Panc1 (cell line): ENCODE measurements at regions not wholly inside any gene's neighbourhood (a gene's known extent, or its start where the extent isn't known, plus 50 kb on each side); places are given as distances from the start of the nearest gene placed in this dataset.

Experiments used
- ATAC-seq: fragments of 200-7000 bp; cut with Tn5 transposase; 2 replicates; pipeline ENCODE4 v1.9.1; 2020; ENCODE audit warnings: mild to moderate bottlenecking, moderate library complexity
- BruUV-seq: library from RNA; stranded (reverse); fragments of 400-500 nt; replicated peaks from 2 replicates; lab custom pipeline; 2021; lab: Mats Ljungman, UMichigan
- CTCF ChIA-PET: fragments of 300-600 bp; sonication (Branson Sonifier 250); formaldehyde crosslinking; loops from one replicate; lab custom pipeline; 2022; ENCODE audit warnings: antibody characterized with exemption; lab: Charles Lee
- POLR2A ChIA-PET: fragments of 300-600 bp; sonication (Branson Sonifier 250); formaldehyde crosslinking; loops from one replicate; lab custom pipeline; 2022; ENCODE audit warnings: antibody characterized with exemption; lab: Charles Lee
- DNase-seq: peaks from one replicate; pipeline ENCODE4 v3.0.0-alpha.2; 2010; ENCODE audit warnings: low read depth, low spot score
- H3K27ac ChIP-seq: 2 replicates; pipeline ENCODE4 v1.5.1; 2011; ENCODE audit warnings: mild to moderate bottlenecking, low read length, inconsistent platforms
- H3K27me3 ChIP-seq: fragments of 200-500 bp; sonication (Bioruptor generic); 2 replicates; pipeline ENCODE4 v1.6.0; 2014; ENCODE audit warnings: low read length, inconsistent platforms; ENCODE audit not compliant: control insufficient read depth, insufficient read depth
- H3K36me3 ChIP-seq: fragments of 200-500 bp; sonication (Bioruptor generic); 2 replicates; pipeline ENCODE4 v1.5.1; 2014; ENCODE audit warnings: inconsistent platforms, mild to moderate bottlenecking, low read length, moderate library complexity; ENCODE audit not compliant: control insufficient read depth, insufficient read depth
- H3K4me1 ChIP-seq: 2 replicates; pipeline ENCODE4 v1.5.1; 2011; ENCODE audit warnings: inconsistent platforms, mild to moderate bottlenecking, low read length, moderate library complexity; ENCODE audit not compliant: control insufficient read depth, insufficient read depth
- H3K4me3 ChIP-seq, 2 experiments: 2 replicates each; pipeline ENCODE4 v1.5.1; 2011 to 2012; ENCODE audit warnings: low read depth in 2 of 2, low read length in 2 of 2, mild to moderate bottlenecking in 2 of 2, inconsistent platforms in 1 of 2, moderate library complexity in 1 of 2
- H3K9me3 ChIP-seq: fragments of 200-500 bp; sonication (Bioruptor generic); 2 replicates; pipeline ENCODE4 v1.5.1; 2014; ENCODE audit warnings: low read depth, mild to moderate bottlenecking, inconsistent platforms, low read length, moderate library complexity; ENCODE audit not compliant: control insufficient read depth, insufficient read depth
- POLR2AphosphoS5 ChIP-seq: IDR thresholded peaks from 2 replicates; pipeline ENCODE4 v1.6.1; 2012; ENCODE audit warnings: mild to moderate bottlenecking, low read depth, low read length, moderate library complexity
- SIN3A ChIP-seq: IDR thresholded peaks from 2 replicates; pipeline ENCODE4 v1.6.1; 2012; ENCODE audit warnings: low read depth, mild to moderate bottlenecking, low read length, moderate library complexity, borderline replicate concordance; ENCODE audit not compliant: insufficient read depth
- TCF7L2 ChIP-seq: IDR thresholded peaks from 2 replicates; pipeline ENCODE4 v1.6.1; 2011; ENCODE audit warnings: mild to moderate bottlenecking, low read depth, low read length, inconsistent platforms
- in situ Hi-C: cut with HindIII; loops from 2 replicates; pipeline ENCODE4 v1.10.0; 2016; ENCODE audit warnings: low sequenced_read_pairs, low pct_unique_long_range_greater_than_20kb
- intact Hi-C: fragments of 100-400 bp; cut with micrococcal nuclease; formaldehyde crosslinking; loops from one replicate; pipeline ENCODE4 v1.10.0; 2022; ENCODE audit not compliant: unreplicated experiment
- TF ChIP-seq, protein P1 (sequence below): fragments of 450-650 bp; IDR thresholded peaks from 2 replicates; pipeline ENCODE4 v1.5.1; 2017; ENCODE audit warnings: mild to moderate bottlenecking
- TF ChIP-seq, protein P2 (sequence below), 2 experiments: IDR thresholded peaks; 2 replicates each; pipeline ENCODE4 v1.6.1; 2011 to 2012; ENCODE audit warnings: low read depth in 2 of 2, control low read depth in 1 of 2, low read length in 1 of 2, mild to moderate bottlenecking in 1 of 2, moderate library complexity in 1 of 2; ENCODE audit not compliant: insufficient read depth in 1 of 2

DNA sequence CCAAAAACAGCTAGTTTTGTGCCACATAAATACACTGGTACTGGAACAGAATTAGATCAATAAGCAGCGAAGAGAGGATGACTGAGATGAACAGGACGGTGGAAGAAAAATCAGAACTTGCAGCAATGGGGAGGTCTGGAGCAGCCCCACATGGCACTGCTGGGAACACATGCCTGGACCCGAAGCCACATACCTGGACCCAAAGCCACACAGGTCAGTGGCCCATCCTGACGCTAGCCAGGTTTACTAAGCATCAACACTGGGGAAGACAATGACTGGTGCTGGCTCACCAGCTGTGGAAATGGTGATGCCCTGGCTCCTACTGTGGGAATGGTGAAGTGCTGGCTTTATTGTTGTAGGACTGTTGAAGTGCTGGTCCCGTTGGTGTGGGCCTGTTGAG lies 139.7 kb upstream of the IRX4 start:
- H3K36me3 ChIP-seq: no peaks in the 10 kb centered on the region
- no peak for TF ChIP-seq POLR2AphosphoS5
- TF ChIP-seq, protein P1, sequence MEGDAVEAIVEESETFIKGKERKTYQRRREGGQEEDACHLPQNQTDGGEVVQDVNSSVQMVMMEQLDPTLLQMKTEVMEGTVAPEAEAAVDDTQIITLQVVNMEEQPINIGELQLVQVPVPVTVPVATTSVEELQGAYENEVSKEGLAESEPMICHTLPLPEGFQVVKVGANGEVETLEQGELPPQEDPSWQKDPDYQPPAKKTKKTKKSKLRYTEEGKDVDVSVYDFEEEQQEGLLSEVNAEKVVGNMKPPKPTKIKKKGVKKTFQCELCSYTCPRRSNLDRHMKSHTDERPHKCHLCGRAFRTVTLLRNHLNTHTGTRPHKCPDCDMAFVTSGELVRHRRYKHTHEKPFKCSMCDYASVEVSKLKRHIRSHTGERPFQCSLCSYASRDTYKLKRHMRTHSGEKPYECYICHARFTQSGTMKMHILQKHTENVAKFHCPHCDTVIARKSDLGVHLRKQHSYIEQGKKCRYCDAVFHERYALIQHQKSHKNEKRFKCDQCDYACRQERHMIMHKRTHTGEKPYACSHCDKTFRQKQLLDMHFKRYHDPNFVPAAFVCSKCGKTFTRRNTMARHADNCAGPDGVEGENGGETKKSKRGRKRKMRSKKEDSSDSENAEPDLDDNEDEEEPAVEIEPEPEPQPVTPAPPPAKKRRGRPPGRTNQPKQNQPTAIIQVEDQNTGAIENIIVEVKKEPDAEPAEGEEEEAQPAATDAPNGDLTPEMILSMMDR: no peak
- no peak for TF ChIP-seq TCF7L2
- TF ChIP-seq, protein P2, sequence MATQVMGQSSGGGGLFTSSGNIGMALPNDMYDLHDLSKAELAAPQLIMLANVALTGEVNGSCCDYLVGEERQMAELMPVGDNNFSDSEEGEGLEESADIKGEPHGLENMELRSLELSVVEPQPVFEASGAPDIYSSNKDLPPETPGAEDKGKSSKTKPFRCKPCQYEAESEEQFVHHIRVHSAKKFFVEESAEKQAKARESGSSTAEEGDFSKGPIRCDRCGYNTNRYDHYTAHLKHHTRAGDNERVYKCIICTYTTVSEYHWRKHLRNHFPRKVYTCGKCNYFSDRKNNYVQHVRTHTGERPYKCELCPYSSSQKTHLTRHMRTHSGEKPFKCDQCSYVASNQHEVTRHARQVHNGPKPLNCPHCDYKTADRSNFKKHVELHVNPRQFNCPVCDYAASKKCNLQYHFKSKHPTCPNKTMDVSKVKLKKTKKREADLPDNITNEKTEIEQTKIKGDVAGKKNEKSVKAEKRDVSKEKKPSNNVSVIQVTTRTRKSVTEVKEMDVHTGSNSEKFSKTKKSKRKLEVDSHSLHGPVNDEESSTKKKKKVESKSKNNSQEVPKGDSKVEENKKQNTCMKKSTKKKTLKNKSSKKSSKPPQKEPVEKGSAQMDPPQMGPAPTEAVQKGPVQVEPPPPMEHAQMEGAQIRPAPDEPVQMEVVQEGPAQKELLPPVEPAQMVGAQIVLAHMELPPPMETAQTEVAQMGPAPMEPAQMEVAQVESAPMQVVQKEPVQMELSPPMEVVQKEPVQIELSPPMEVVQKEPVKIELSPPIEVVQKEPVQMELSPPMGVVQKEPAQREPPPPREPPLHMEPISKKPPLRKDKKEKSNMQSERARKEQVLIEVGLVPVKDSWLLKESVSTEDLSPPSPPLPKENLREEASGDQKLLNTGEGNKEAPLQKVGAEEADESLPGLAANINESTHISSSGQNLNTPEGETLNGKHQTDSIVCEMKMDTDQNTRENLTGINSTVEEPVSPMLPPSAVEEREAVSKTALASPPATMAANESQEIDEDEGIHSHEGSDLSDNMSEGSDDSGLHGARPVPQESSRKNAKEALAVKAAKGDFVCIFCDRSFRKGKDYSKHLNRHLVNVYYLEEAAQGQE (IDR thresholded peaks at IDR 0.05; ENCODE audit: insufficient read depth in 1 of 2, low read depth in 2 of 2, low read length in 1 of 2): no peak
- TF ChIP-seq SIN3A: no peak
- H3K4me3 ChIP-seq: no peak overlapping the region
- DNase-seq (no peak), ATAC-seq (no peak)
- peaks cover 27% of the 10 kb centered on the region for H3K27me3 ChIP-seq
- ChIA-PET CTCF (no interaction called here), POLR2A (no interaction called here)
- BruUV-seq: no TSS peak
- intact Hi-C loops: no loop called here
- H3K9me3 ChIP-seq: no peaks in the 10 kb centered on the region
- no peak overlapping the region for H3K27ac ChIP-seq
- in situ Hi-C loops: no loop called here
- H3K4me1 ChIP-seq: no peaks in the 10 kb centered on the region

- TF ChIP-seq, protein P1: no peak
- no peak for TF ChIP-seq SIN3A
- TF ChIP-seq, protein P2 (IDR thresholded peaks at IDR 0.05; ENCODE audit: insufficient read depth in 1 of 2, low read depth in 2 of 2, low read length in 1 of 2): no peak
- TF ChIP-seq TCF7L2: no peak
- TF ChIP-seq POLR2AphosphoS5: no peak
- intact Hi-C loops: no loop called here
- Histone ChIP-seq H3K4me3 (no peak overlapping the region), H3K4me1 (no peaks in the 10 kb centered on the region), H3K36me3 (no peaks in the 10 kb centered on the region), H3K9me3 (no peaks in the 10 kb centered on the region), H3K27me3 (peaks cover 22% of the 10 kb centered on the region), H3K27ac (no peak overlapping the region)
- BruUV-seq: no TSS peak
- no peak for DNase-seq
- POLR2A ChIA-PET: no interaction called here
- CTCF ChIA-PET: no interaction called here
- in situ Hi-C loops: no loop called here
- no peak; the same call in 1 of the 2 replicates for ATAC-seq
These were observed 138.9 kb upstream of the IRX4 start for GRCh38 chr5:2021484-2022176.
